Stimulated activated CD4-positive, alpha-beta T cell treated with anti-CD3 and anti-CD28 coated beads, Interleukin-4, amount 100 ng/mL, for 1 hour (primary cell): ENCODE measurements at regions not wholly inside any gene's neighbourhood (a gene's known extent, or its start where the extent isn't known, plus 50 kb on each side); places are given as distances from the start of the nearest gene placed in this dataset.
"Not testable (repeated sequence)": the region's sequence is repeated elsewhere in the genome, so short reads cannot be mapped to it uniquely, and the experiment has no call there.

ENCODE experiments used
- DNase-seq: peaks from one replicate; pipeline ENCODE4 v3.0.0-alpha.2; 2020

GRCh38 chr4:178196751-178197374 is 754.6 kb upstream of the AGA start:
- DNase-seq: no peak

GRCh38 chr4:178198691-178199090 is 756.5 kb upstream of the AGA start:
- DNase-seq: no peak

GRCh38 chr4:178202422-178202821 is 760.2 kb upstream of the AGA start:
- DNase-seq: no peak

DNA sequence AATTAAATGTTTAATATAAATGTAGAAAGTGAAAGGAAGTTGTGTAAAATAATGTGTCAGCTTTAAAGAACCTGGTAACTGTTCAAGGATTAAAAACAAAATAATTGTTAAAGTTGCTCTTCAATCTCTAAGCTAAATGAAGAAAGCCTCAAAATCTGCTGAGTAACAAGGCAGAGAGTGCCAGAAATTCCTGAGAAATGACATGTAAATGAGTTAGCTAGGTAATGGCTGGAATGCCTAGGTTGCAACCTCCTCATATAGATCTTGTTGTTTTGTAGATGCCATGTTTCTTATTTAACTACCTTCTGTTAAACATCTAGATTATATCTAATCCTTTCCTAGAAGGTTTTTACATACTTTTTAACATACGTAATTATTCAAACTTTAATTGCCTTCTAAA is 763.6 kb upstream of the AGA start:
- no peak for DNase-seq

GRCh38 chr4:178215309-178215708 is 773.1 kb upstream of the AGA start:
- DNase-seq: no peak

DNA sequence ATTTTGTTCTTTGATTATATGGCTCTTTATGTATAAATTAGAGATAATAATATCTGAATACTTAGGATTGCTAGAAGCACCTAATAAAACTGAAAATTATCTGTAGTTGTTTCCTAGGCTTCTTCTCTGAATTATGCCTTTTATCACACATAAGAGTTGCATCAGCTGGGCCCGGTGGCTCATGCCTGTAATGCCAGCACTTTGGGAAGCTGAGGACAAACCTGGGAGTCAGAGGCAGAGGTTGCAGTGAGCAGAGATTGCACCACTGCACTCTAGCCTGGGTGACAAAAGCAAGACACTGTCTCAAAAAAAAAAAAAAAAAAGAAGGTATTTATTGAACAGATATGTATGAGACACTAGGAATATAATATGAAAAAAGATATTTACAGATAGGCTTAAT is 773.5 kb upstream of the AGA start:
- no peak for DNase-seq

DNA sequence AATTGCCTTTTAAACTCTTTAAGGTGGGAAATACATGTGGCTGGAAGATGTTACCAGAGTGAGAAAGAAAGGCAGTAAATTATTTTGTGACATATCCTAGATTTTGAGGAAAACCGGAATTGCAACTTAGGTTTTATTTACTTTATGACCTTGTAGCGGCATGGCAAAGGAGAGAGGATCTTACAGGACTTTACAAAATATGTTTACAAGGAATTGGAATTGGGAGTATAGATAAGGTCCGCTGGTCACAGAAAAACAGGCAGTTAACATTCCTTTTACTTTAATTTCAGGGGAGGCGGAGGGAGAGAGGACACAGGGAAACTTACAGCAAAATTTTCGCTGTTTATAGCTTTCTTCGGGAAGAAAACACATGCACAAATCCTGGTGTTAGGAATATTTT is 784.2 kb upstream of the AGA start:
- not testable (repeated sequence) for DNase-seq

DNA sequence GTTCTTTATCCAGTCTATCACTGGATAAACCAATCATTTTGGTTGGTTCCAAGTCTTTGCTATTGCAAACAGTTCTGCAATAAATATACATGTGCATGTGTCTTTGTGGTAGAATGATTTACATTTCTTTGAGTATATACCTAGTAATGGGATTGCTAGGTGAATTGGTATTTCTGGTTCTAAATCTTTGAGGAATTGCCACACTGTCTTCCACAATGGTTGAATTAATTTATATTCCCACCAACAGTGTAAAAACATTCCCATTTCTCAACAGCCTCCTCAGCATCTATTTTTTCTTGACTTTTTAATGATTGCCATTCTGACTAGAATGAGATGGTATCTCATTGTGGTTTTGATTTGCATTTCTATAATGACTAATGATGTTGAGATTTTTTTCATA is 791.7 kb upstream of the AGA start:
- no peak for DNase-seq

DNA sequence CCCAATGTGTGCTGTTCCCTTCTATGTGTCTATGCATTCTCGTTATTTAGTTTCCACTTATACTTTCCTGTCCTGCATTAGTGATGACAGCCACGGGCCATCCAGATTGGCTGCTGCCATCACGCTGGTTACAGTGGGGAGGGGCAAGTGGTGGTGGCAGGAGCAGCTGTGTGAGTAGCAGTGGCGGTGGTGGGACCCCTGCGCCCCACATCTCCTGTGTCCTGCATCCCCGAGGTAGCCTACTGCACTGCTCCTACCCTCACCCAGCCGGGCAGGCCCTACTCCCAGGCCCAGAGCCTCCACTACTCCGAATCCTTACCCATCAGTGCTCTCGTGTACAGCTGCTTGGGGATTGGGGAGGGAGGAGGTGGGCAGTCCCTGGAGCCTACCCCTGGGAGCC is 798.7 kb upstream of the AGA start:
- DNase-seq: no peak

GRCh38 chr4:178241601-178242118 is 799.4 kb upstream of the AGA start:
- DNase-seq: no peak

DNA sequence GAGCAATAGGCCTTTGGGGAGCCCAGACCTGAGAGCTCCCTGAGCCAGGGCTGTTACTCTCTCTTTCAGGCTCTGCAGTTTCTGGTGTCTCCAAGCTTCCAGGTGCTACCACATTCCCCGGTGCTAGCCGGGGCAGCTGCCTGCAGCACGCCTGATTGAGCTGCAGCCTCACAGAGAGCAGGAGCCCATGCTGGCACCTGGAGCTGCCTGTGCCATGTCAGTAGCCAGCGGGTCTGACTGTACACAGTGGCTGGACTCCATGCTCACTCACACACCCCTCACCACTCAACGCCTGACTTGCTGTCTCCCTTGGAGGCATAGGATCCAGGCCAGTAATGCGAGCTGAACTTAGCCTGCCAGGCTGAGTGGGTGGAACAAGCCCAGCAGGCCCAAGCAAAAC is 800.4 kb upstream of the AGA start:
- no peak for DNase-seq

GRCh38 chr4:178244785-178245184 is 802.5 kb upstream of the AGA start:
- DNase-seq: no peak

GRCh38 chr4:178255172-178255571 is 812.9 kb upstream of the AGA start:
- DNase-seq: no peak

- no peak for DNase-seq
Measured at GRCh38 chr4:178258603-178259002, 816.4 kb upstream of the AGA start.

DNA sequence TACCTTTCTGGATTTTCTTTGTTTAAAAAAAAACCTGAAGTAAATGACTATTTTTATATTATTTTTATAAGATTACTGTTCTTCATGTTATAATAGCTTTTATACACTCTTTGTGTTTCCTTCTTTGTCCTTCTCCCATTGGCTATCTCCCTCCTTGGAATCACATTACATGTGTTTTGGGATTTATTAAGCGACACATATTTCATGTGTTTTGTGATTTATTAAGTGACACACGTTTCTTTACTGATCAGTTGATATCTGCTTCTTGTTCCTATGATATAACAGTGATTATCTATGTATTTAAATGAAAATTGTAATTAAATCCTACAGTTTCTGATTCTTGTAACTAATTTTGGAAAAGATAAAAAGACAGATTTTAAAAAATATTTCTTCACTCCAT is 817.3 kb upstream of the AGA start:
- DNase-seq: no peak

- no peak for DNase-seq
Measured at GRCh38 chr4:178264001-178264400, 821.8 kb upstream of the AGA start.

- no peak for DNase-seq
Measured at GRCh38 chr4:178271386-178271785, 829.1 kb upstream of the AGA start.

DNA sequence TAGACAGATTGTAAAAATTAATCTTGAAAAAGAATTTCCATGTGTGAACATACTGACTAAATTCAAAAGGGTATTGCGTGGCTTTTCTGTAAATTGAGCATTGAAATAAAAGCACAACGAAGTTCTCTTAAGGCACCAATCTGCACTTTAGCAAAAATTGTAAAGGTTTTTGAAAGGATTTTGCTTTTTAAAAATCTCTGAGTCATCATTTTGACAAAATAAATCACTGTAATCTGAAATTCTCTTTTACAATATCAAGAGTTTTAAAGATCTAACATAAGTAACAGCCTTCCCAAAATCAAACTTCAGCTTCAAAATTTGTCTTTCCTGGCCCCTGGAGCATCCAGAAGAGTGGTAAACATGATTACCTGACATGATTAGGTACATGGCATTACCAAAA is 830.9 kb upstream of the AGA start:
- no peak for DNase-seq

GRCh38 chr4:178275671-178276360 is 833.6 kb upstream of the AGA start:
- no peak for DNase-seq

- no peak for DNase-seq
Measured at GRCh38 chr4:178280362-178280761, 838.1 kb upstream of the AGA start.

- DNase-seq: no peak
Measured at GRCh38 chr4:178288462-178288861, 846.2 kb upstream of the AGA start.

- no peak for DNase-seq
Measured at GRCh38 chr4:178293601-178294000, 851.4 kb upstream of the AGA start.

DNA sequence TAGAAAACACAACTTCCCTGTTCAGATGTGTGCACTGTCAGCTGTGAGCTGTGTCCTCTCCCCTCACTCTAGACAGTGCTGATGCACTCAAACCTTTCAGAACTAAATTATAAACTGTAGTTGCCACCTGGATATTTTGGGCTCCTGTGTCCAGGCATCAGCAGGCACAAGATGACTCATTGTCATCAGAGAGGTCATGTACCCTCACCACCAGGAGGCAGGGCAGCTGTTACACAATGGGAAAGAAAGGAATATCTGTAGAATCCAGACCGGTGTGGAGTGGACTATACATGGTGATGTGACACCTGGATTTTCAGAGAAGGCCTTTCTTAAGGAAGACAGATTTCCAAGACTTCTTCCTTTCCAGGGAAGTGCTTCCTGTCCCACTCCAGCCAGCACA is 854.4 kb upstream of the AGA start:
- no peak for DNase-seq

GRCh38 chr4:178306565-178306964 is 864.3 kb upstream of the AGA start:
- DNase-seq: no peak

- DNase-seq: no peak
Measured at GRCh38 chr4:178309890-178310289, 867.7 kb upstream of the AGA start.
